Spleen (tissue), 11 donors: ENCODE measurements at regions not wholly inside any gene's neighbourhood (a gene's known extent, or its start where the extent isn't known, plus 50 kb on each side); places are given as distances from the start of the nearest gene placed in this dataset.
"Not testable (repeated sequence)": the region's sequence is repeated elsewhere in the genome, so short reads cannot be mapped to it uniquely, and the experiment has no call there.

ENCODE experiments used
- DNase-seq: peaks from one replicate; pipeline ENCODE4 v3.0.0-alpha.2; 2020
- H3K27ac ChIP-seq, 8 donors: fragments of 200-600 bp; sonication (generic) in 7 of 8; 1 replicate in 4 of 8; 2 replicates in 4 of 8; pipeline versions ENCODE4 v1.5.0 to v1.8.0; 2016 to 2021; ENCODE audit warnings: inconsistent platforms in 4 of 8, mild to moderate bottlenecking in 4 of 8, moderate library complexity in 1 of 8
- H3K27me3 ChIP-seq, 7 donors: fragments of 200-600 bp; sonication (generic) in 6 of 7; replicated peaks in 1 of 7; 1 replicate in 4 of 7; 2 replicates in 3 of 7; pipeline versions ENCODE4 v1.5.0 to v1.8.0; 2016 to 2021; ENCODE audit warnings: inconsistent platforms in 3 of 7, mild to moderate bottlenecking in 1 of 7
- H3K36me3 ChIP-seq, 6 donors: fragments of 200-600 bp; sonication (generic) in 5 of 6; 1 replicate in 4 of 6; 2 replicates in 2 of 6; pipeline versions ENCODE4 v1.5.0 to v1.8.0; 2016 to 2021; ENCODE audit warnings: inconsistent platforms in 2 of 6
- H3K4me1 ChIP-seq, 6 donors: fragments of 200-600 bp; sonication (generic) in 5 of 6; 1 replicate in 3 of 6; 2 replicates in 3 of 6; pipeline versions ENCODE4 v1.5.0 to v1.8.0; 2016 to 2021; ENCODE audit warnings: inconsistent platforms in 3 of 6
- H3K4me3 ChIP-seq, 8 donors: fragments of 200-600 bp; sonication (generic) in 7 of 8; 1 replicate in 4 of 8; 2 replicates in 4 of 8; pipeline versions ENCODE4 v1.5.0 to v1.8.0; 2016 to 2021; ENCODE audit warnings: inconsistent platforms in 4 of 8, mild to moderate bottlenecking in 4 of 8, moderate library complexity in 2 of 8
- H3K9me3 ChIP-seq, 8 donors: fragments of 200-600 bp; sonication (generic) in 7 of 8; 1 replicate in 4 of 8; 2 replicates in 4 of 8; pipeline versions ENCODE4 v1.5.0 to v1.8.0; 2016 to 2021; ENCODE audit warnings: inconsistent platforms in 4 of 8
- POLR2A ChIP-seq, 3 donors: fragments of 450-650 bp; IDR thresholded peaks; one replicate each; pipeline ENCODE4 v1.5.1; 2017; ENCODE audit warnings: antibody characterized with exemption in 3 of 3, mild to moderate bottlenecking in 1 of 3
- POLR2AphosphoS5 ChIP-seq, 3 donors: sonication (generic); formaldehyde crosslinking; IDR thresholded peaks; one replicate each; pipeline ENCODE4 v1.5.1; 2017; ENCODE audit warnings: antibody characterized with exemption in 3 of 3
- WGBS, 5 donors: extraction: QIAGEN DNeasy Blood & Tissue Kit in 3 of 5; methylation state at CpG; one replicate each; pipeline versions ENCODE4 v1.1.5 to v1.1.7; 2013 to 2018; 5-methylcytosine and 5-hydroxymethylcytosine counted together
- intact Hi-C: fragments of 100-400 bp; cut with DNase I; formaldehyde crosslinking; loops from one replicate; pipeline ENCODE4 v1.15.0; 2023; ENCODE audit warnings: low total_unique reads
- TF ChIP-seq, protein P1 (sequence below), 11 experiments: fragments of 200-600 bp in 7 of 11; fragments of 450-650 bp in 4 of 11; sonication (generic) in 4 of 11; IDR thresholded peaks in 8 of 11; conservative IDR thresholded peaks in 3 of 11; 1 replicate in 7 of 11; 2 replicates in 4 of 11; pipeline versions ENCODE4 v1.4.0 to v1.8.0; 2016 to 2021; ENCODE audit warnings: antibody characterized with exemption in 11 of 11, inconsistent platforms in 4 of 11, mild to moderate bottlenecking in 1 of 11
- donor health status: healthy with polysubstance abuse.
- donor health status: DM: no; HTN: no; CAD: no; lungs with moderate emphysema.
- donor health status: DM: no; HTN: no; CAD: no.
- donor health status: Bipolar disorder and iron deficiency.
- donor health status: healthy.
- donor health status: DM: no; HTN: no; CAD: no.
- donor health status: DM: yes; HTN: yes; CAD: no.

DNA sequence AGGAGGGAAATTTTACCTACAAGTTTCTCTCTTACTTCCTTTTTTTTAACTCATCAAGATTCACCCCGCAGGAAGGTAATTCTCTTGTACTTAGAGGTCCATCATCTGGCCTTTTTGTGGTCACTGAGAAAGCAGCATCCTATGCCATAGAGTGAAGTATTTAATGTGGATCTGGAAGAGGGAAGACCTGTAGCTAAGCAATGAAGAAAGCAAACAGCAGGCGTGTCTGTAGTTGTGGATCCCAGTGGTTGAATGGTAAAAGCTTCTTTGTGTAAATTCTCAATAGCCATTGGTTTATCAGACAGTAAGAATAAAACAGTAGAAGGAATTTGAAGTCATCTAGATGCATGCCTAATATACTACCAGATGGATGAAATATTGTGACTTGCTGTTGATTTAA lies 196.4 kb downstream of the ANKRD7 start:
- TF ChIP-seq POLR2AphosphoS5 (IDR thresholded peaks at IDR 0.05) (no peak), POLR2A (IDR thresholded peaks at IDR 0.05) (no peak)
- TF ChIP-seq, protein P1, sequence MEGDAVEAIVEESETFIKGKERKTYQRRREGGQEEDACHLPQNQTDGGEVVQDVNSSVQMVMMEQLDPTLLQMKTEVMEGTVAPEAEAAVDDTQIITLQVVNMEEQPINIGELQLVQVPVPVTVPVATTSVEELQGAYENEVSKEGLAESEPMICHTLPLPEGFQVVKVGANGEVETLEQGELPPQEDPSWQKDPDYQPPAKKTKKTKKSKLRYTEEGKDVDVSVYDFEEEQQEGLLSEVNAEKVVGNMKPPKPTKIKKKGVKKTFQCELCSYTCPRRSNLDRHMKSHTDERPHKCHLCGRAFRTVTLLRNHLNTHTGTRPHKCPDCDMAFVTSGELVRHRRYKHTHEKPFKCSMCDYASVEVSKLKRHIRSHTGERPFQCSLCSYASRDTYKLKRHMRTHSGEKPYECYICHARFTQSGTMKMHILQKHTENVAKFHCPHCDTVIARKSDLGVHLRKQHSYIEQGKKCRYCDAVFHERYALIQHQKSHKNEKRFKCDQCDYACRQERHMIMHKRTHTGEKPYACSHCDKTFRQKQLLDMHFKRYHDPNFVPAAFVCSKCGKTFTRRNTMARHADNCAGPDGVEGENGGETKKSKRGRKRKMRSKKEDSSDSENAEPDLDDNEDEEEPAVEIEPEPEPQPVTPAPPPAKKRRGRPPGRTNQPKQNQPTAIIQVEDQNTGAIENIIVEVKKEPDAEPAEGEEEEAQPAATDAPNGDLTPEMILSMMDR (IDR thresholded peaks at IDR 0.05 in 8 of 11, conservative IDR thresholded peaks at IDR 0.05 in 3 of 11), result no peak
- Histone ChIP-seq H3K36me3 (no peaks in the 10 kb centered on the region), H3K27ac (no peak overlapping the region), H3K4me3 (no peak overlapping the region), H3K9me3 (no peaks in the 10 kb centered on the region), H3K27me3 (no peaks in the 10 kb centered on the region), H3K4me1 (no peaks in the 10 kb centered on the region)
- DNase-seq, result no peak
- 85 to 90% (median 88%) methylated on average over 2 of the region's 2 CpGs for WGBS, 5 donors
- intact Hi-C loops, result no loop called here

DNA sequence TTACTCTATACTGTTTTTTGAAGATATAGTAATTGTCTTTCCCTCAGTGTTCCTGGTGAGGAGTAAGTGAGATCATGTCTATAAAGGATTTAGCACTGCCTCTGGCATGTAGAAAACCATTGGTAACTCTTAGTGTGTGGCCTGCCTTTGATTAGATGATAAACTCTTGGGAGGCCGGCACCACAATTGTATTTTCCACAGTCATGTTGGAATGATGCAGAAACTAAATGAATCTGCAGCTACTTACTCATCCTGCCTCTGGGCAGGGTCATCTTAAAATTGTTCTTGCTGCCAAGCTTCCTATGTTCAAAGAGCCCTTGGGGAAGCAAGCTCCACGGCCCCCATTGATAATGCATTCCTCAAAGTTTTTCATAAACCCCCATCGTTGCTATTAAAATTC lies 204.6 kb downstream of the ANKRD7 start:
- Histone ChIP-seq H3K27ac (no peak overlapping the region), H3K4me1 (no peaks in the 10 kb centered on the region), H3K9me3 (peaks cover 0 to 15% (median 2%) of the 10 kb centered on the region in 8 donors), H3K36me3 (no peaks in the 10 kb centered on the region), H3K27me3 (no peaks in the 10 kb centered on the region), H3K4me3 (no peak overlapping the region)
- DNase-seq, result no peak
- no peak for TF ChIP-seq POLR2AphosphoS5 (IDR thresholded peaks at IDR 0.05)
- TF ChIP-seq, protein P1 (IDR thresholded peaks at IDR 0.05 in 8 of 11, conservative IDR thresholded peaks at IDR 0.05 in 3 of 11), result no peak
- no peak for TF ChIP-seq POLR2A (IDR thresholded peaks at IDR 0.05)
- intact Hi-C loops, result no loop called here
- WGBS, 5 donors, result 57 to 75% (median 68%) methylated on average over 3 of the region's 3 CpGs

DNA sequence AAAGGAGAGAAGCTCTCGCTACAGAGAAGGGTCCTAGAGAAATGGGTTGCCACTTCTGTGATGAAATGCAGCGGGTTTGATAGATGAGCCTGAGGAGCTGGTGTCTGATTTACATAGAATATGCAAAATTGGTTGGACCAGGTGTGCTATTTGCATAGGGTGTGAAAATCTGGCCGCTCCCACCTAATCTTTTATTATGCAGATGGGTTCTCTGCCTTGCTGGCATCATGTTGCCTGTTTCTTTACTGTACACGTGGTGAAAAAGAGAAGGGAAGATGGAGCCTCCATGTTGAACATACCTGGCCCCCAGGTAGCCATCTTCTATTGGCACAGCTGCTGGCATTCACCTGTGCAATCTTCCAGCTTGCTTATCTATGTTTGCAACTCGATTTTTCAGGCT lies 212.2 kb downstream of the ANKRD7 start:
- 59 to 68% (median 62%) methylated on average over 5 of the region's 5 CpGs for WGBS, 5 donors
- TF ChIP-seq POLR2A (IDR thresholded peaks at IDR 0.05), result no peak
- TF ChIP-seq, protein P1 (IDR thresholded peaks at IDR 0.05 in 8 of 11, conservative IDR thresholded peaks at IDR 0.05 in 3 of 11), result no peak
- TF ChIP-seq POLR2AphosphoS5 (IDR thresholded peaks at IDR 0.05), result no peak
- H3K27me3 ChIP-seq, result no peaks in the 10 kb centered on the region

DNA sequence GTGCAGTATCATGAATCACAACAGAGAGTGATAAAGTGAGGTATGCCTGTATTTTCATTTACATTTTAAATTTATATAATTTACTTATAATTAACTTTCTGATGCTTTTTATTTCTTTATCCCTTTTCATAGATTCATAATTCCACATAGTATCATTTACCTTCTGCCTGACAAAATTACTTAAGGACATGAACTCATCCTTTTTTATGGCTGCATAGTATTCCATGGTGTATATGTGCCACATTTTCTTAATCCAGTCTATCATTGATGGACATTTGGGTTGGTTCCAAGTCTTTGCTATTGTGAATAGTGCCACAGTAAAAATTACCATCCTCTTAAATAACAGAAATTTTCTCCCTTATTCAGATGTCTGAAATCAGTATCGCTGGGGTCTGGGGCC lies 224.5 kb downstream of the ANKRD7 start:
- H3K27me3 ChIP-seq, intact Hi-C loops, H3K27ac ChIP-seq, H3K9me3 ChIP-seq, H3K36me3 ChIP-seq, H3K4me3 ChIP-seq, DNase-seq, H3K4me1 ChIP-seq: not testable (repeated sequence)
- 92 to 100% (median 100%) methylated on average over 1 of the region's 1 CpG for WGBS, 5 donors

More for the DNA sequence above, 212.2 kb downstream of the ANKRD7 start:
- Histone ChIP-seq H3K9me3 (peaks cover 0 to 28% (median 10%) of the 10 kb centered on the region in 8 donors), H3K36me3 (no peaks in the 10 kb centered on the region), H3K4me1 (no peaks in the 10 kb centered on the region), H3K27ac (no peak overlapping the region), H3K4me3 (no peak overlapping the region)
- intact Hi-C loops, result no loop called here
- no peak for DNase-seq
